ENCODE measurements at regions not wholly inside any gene's neighbourhood (a gene's known extent, or its start where the extent isn't known, plus 50 kb on each side); places are given as distances from the start of the nearest gene placed in this dataset.
"Not testable (repeated sequence)": the region's sequence is repeated elsewhere in the genome, so short reads cannot be mapped to it uniquely, and the experiment has no call there.

DNA sequence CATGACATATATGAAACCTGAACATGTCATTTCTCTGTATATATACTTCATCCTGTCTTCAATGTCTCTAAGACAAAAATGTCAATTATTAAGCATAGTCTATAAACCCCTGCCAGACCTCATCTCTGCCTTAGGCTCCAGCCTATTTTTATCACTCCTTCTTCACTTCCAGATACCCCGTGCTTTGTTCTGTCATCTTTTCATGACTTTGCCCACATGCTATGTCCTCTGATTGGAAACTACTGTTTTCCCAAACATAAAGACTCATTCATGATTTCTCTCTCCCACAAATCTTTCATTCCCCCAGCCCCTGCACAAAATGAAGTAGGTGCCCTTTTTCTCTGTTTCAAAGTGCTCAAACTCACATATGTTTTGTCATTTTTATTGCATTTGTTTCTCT is 1503.9 kb downstream of the DPP10 start:
- Mint-ChIP-seq H3K4me1 (no peaks in the 10 kb centered on the region), H3K36me3 (no peaks in the 10 kb centered on the region), H3K27me3 (no peaks in the 10 kb centered on the region), H3K27ac (no peak overlapping the region), H3K9me3 (peaks cover 11 to 23% (median 19%) of the 10 kb centered on the region in 3 donors), H3K4me3 (no peak overlapping the region)
- no peaks in the 10 kb centered on the region for H3K36me3 ChIP-seq (ENCODE audit: control insufficient read depth in 2 of 2, extremely low read depth in 1 of 2, insufficient read depth in 1 of 2, low read length in 1 of 2)
- H3K27me3 ChIP-seq (replicated peaks in 1 of 2; ENCODE audit: control insufficient read depth in 2 of 2, extremely low read depth in 1 of 2, insufficient read depth in 2 of 2, low read length in 1 of 2), result no peaks in the 10 kb centered on the region
- no peaks in the 10 kb centered on the region for H3K4me1 ChIP-seq (ENCODE audit: control insufficient read depth in 1 of 2, extremely low read depth in 1 of 2, insufficient read depth in 2 of 2, low read length in 2 of 2)
- H3K9me3 ChIP-seq, result no peaks in the 10 kb centered on the region
- no peak overlapping the region for H3K4me3 ChIP-seq (ENCODE audit: control insufficient read depth in 1 of 2, extremely low read depth in 1 of 2, low read length in 1 of 2)
- WGBS (ENCODE audit: insufficient coverage), result 88% methylated on average over 1 of the region's 1 CpG
- H3K27ac ChIP-seq (ENCODE audit: low read length), result no peak overlapping the region
- DNase-seq, result no peak
- POLR2A ChIA-PET, result no interaction called here
- CTCF ChIA-PET, result no interaction called here
- ATAC-seq (replicated peaks in 1 of 4), result no peak

DNA sequence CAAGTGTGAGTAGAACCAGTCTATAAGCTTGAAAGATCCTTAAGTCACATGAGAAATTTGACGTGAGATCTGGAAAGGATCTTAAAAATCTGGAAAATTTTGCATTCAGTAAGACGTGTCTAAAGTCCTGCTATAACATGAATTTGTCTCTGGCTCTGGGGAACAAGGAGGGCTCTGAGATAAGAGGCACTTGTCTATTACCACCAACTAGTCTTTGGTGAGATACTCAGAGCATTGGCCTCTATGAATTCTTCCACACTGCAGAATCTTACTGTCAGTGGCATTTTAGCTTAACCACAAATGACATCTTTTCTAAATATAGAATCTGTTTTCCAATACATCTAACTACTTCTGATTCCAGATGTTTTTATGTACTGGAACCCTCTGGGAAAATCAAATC is 1504.5 kb downstream of the DPP10 start:
- Histone ChIP-seq H3K9me3 (no peaks in the 10 kb centered on the region), H3K36me3 (ENCODE audit: control insufficient read depth in 2 of 2, extremely low read depth in 1 of 2, insufficient read depth in 1 of 2, low read length in 1 of 2) (no peaks in the 10 kb centered on the region), H3K4me1 (ENCODE audit: control insufficient read depth in 1 of 2, extremely low read depth in 1 of 2, insufficient read depth in 2 of 2, low read length in 2 of 2) (no peaks in the 10 kb centered on the region), H3K4me3 (ENCODE audit: control insufficient read depth in 1 of 2, extremely low read depth in 1 of 2, low read length in 1 of 2) (no peak overlapping the region), H3K27ac (ENCODE audit: low read length) (no peak overlapping the region), H3K27me3 (replicated peaks in 1 of 2; ENCODE audit: control insufficient read depth in 2 of 2, extremely low read depth in 1 of 2, insufficient read depth in 2 of 2, low read length in 1 of 2) (no peaks in the 10 kb centered on the region)
- peaks cover 10 to 21% (median 18%) of the 10 kb centered on the region in 3 donors for H3K9me3 Mint-ChIP-seq
- no peak overlapping the region for H3K4me3 Mint-ChIP-seq
- 88% methylated on average over 1 of the region's 2 CpGs for WGBS (ENCODE audit: insufficient coverage)
- ChIA-PET POLR2A (no interaction called here), CTCF (no interaction called here)
- H3K27me3 Mint-ChIP-seq, result no peaks in the 10 kb centered on the region
- ATAC-seq (replicated peaks in 1 of 4) (no peak), DNase-seq (no peak)
- H3K27ac Mint-ChIP-seq, result no peak overlapping the region
- H3K4me1 Mint-ChIP-seq, result no peaks in the 10 kb centered on the region
- no peaks in the 10 kb centered on the region for H3K36me3 Mint-ChIP-seq

DNA sequence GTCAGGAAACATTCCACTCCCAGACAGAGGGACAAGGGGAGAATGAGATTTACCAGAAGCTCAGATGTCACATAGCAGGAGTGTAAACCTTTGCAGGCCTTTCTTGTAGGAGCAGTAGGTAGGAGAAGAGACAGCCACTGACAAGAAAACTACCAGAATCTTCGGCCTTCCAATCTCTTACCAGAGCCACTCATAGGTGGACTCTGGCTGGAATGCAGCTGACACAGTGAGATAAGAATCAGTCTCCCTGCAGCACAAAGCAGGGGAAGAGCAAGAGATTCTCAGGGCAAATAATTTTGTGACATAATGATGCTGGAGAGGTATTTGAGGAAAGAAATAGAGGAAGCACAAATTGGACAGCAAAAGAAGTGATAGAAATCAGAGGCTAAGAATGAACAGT is 1534.5 kb downstream of the DPP10 start:
- Histone ChIP-seq H3K27me3 (replicated peaks in 1 of 2; ENCODE audit: control insufficient read depth in 2 of 2, extremely low read depth in 1 of 2, insufficient read depth in 2 of 2, low read length in 1 of 2) (no peaks in the 10 kb centered on the region), H3K36me3 (ENCODE audit: control insufficient read depth in 2 of 2, extremely low read depth in 1 of 2, insufficient read depth in 1 of 2, low read length in 1 of 2) (no peaks in the 10 kb centered on the region), H3K9me3 (peaks cover 3% of the 10 kb centered on the region), H3K27ac (ENCODE audit: low read length) (no peak overlapping the region), H3K4me3 (ENCODE audit: control insufficient read depth in 1 of 2, extremely low read depth in 1 of 2, low read length in 1 of 2) (no peak overlapping the region), H3K4me1 (ENCODE audit: control insufficient read depth in 1 of 2, extremely low read depth in 1 of 2, insufficient read depth in 2 of 2, low read length in 2 of 2) (no peaks in the 10 kb centered on the region)
- DNase-seq (no peak), ATAC-seq (replicated peaks in 1 of 4) (no peak)
- Mint-ChIP-seq H3K27ac (no peak overlapping the region), H3K4me1 (no peaks in the 10 kb centered on the region), H3K9me3 (peaks cover 15 to 46% (median 41%) of the 10 kb centered on the region in 3 donors), H3K36me3 (no peaks in the 10 kb centered on the region), H3K27me3 (no peaks in the 10 kb centered on the region), H3K4me3 (no peak overlapping the region)
- POLR2A ChIA-PET, result no interaction called here
- CTCF ChIA-PET, result interaction anchor here in 1 of 2 donors (0.7 kb wide), 1 partner anchor 55 kb away, joined by 3 read pairs; no protein-coding TSS in a partner anchor
- WGBS (ENCODE audit: insufficient coverage), result no CpG with 5 or more reads among the region's 1 CpG

DNA sequence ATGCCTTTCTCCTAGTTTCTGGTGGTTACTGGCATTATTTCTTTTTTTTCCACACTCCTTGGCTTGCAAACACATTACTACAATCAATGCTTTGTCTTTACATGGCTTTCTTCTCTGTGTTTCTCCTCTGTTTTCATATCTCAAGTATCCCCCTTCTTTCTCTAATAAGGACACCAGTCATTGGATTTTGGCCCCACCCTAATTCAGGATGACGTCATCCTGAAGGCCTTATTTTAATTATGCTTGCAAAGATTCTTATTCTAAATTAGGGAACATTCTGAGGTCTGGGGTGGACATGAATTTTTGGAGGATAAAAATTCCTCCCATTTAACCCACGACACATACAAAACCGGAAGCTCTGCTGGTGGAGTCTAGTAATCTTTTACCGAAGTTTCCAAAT is 1556.6 kb downstream of the DPP10 start:
- no peaks in the 10 kb centered on the region for H3K4me1 ChIP-seq (ENCODE audit: control insufficient read depth in 1 of 2, extremely low read depth in 1 of 2, insufficient read depth in 2 of 2, low read length in 2 of 2)
- H3K36me3 ChIP-seq (ENCODE audit: control insufficient read depth in 2 of 2, extremely low read depth in 1 of 2, insufficient read depth in 1 of 2, low read length in 1 of 2), result no peaks in the 10 kb centered on the region
- Mint-ChIP-seq H3K4me3 (no peak overlapping the region), H3K36me3 (no peaks in the 10 kb centered on the region), H3K27me3 (no peaks in the 10 kb centered on the region), H3K9me3 (peaks cover 22 to 41% (median 26%) of the 10 kb centered on the region in 3 donors), H3K27ac (no peak overlapping the region), H3K4me1 (no peaks in the 10 kb centered on the region)
- WGBS (ENCODE audit: insufficient coverage), result no CpG with 5 or more reads among the region's 4 CpGs
- ChIA-PET CTCF (no interaction called here), POLR2A (no interaction called here)
- no peaks in the 10 kb centered on the region for H3K27me3 ChIP-seq (replicated peaks in 1 of 2; ENCODE audit: control insufficient read depth in 2 of 2, extremely low read depth in 1 of 2, insufficient read depth in 2 of 2, low read length in 1 of 2)
- no peak overlapping the region for H3K4me3 ChIP-seq (ENCODE audit: control insufficient read depth in 1 of 2, extremely low read depth in 1 of 2, low read length in 1 of 2)
- DNase-seq (no peak), ATAC-seq (replicated peaks in 1 of 4) (no peak)
- no peaks in the 10 kb centered on the region for H3K9me3 ChIP-seq
- H3K27ac ChIP-seq (ENCODE audit: low read length), result no peak overlapping the region

DNA sequence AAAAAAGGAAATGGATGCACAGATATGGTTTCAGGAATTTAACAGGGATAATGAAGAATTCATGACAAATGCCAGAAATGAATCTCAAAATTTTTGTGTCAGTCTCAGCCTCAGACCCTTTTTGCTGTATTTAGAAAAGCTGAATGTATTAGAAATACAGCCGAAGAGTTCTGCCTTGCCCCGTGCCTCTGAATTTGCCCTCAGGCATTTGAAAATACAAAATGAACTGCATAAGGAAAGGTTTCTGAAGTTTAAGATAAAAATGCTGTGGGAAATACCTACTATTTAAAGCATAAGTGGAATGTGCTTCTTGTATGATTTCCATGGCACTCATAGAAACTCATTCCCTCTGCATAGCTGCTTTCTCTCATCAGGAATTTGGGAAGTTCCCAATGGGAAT is 1580.6 kb downstream of the DPP10 start:
- Histone ChIP-seq H3K4me3 (ENCODE audit: control insufficient read depth in 1 of 2, extremely low read depth in 1 of 2, low read length in 1 of 2) (no peak overlapping the region), H3K27ac (ENCODE audit: low read length) (no peak overlapping the region), H3K27me3 (replicated peaks in 1 of 2; ENCODE audit: control insufficient read depth in 2 of 2, extremely low read depth in 1 of 2, insufficient read depth in 2 of 2, low read length in 1 of 2) (no peaks in the 10 kb centered on the region), H3K9me3 (peaks cover 3% of the 10 kb centered on the region), H3K4me1 (ENCODE audit: control insufficient read depth in 1 of 2, extremely low read depth in 1 of 2, insufficient read depth in 2 of 2, low read length in 2 of 2) (no peaks in the 10 kb centered on the region), H3K36me3 (ENCODE audit: control insufficient read depth in 2 of 2, extremely low read depth in 1 of 2, insufficient read depth in 1 of 2, low read length in 1 of 2) (no peaks in the 10 kb centered on the region)
- H3K4me3 Mint-ChIP-seq, result no peak overlapping the region
- CTCF ChIA-PET, result interaction anchor here in 1 of 2 donors (0.6 kb wide), 1 partner anchor 208 kb away, joined by 4 read pairs; no protein-coding TSS in a partner anchor
- H3K27me3 Mint-ChIP-seq, result no peaks in the 10 kb centered on the region
- no peaks in the 10 kb centered on the region for H3K4me1 Mint-ChIP-seq
- no peaks in the 10 kb centered on the region for H3K36me3 Mint-ChIP-seq
- H3K9me3 Mint-ChIP-seq, result peaks cover 10 to 16% (median 14%) of the 10 kb centered on the region in 3 donors
- 100% methylated on average over 1 of the region's 2 CpGs for WGBS (ENCODE audit: insufficient coverage)
- ATAC-seq (replicated peaks in 1 of 4), result no peak
- POLR2A ChIA-PET, result no interaction called here
- no peak overlapping the region for H3K27ac Mint-ChIP-seq
- no peak for DNase-seq

DNA sequence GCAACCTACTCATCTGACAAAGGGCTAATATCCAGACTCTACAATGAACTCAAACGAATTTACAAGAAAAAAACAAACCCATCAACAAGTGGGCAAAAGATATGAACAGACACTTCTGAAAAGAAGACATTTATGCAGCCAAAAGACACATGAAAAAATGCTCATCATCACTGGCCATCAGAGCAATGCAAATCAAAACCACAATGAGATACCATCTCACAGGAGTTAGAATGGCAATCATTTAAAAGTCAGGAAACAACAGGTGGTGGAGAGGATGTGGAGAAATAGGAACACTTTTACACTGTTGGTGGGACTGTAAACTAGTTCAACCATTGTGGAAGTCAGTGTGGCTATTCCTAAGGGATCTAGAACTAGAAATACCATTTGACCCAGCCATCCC is 1596.3 kb downstream of the DPP10 start:
- POLR2A ChIA-PET; H3K4me3 Mint-ChIP-seq; ATAC-seq (replicated peaks in 1 of 4); H3K36me3 ChIP-seq (ENCODE audit: control insufficient read depth in 2 of 2, extremely low read depth in 1 of 2, insufficient read depth in 1 of 2, low read length in 1 of 2); H3K36me3 Mint-ChIP-seq; H3K27ac Mint-ChIP-seq; H3K9me3 ChIP-seq; H3K27me3 ChIP-seq (replicated peaks in 1 of 2; ENCODE audit: control insufficient read depth in 2 of 2, extremely low read depth in 1 of 2, insufficient read depth in 2 of 2, low read length in 1 of 2); H3K4me1 ChIP-seq (ENCODE audit: control insufficient read depth in 1 of 2, extremely low read depth in 1 of 2, insufficient read depth in 2 of 2, low read length in 2 of 2); H3K4me1 Mint-ChIP-seq; H3K27ac ChIP-seq (ENCODE audit: low read length); H3K27me3 Mint-ChIP-seq; H3K4me3 ChIP-seq (ENCODE audit: control insufficient read depth in 1 of 2, extremely low read depth in 1 of 2, low read length in 1 of 2); DNase-seq; CTCF ChIA-PET: not testable (repeated sequence)
- peaks cover 9 to 25% (median 18%) of the 10 kb centered on the region in 3 donors for H3K9me3 Mint-ChIP-seq
- WGBS (ENCODE audit: insufficient coverage), result no CpG with 5 or more reads among the region's 1 CpG

DNA sequence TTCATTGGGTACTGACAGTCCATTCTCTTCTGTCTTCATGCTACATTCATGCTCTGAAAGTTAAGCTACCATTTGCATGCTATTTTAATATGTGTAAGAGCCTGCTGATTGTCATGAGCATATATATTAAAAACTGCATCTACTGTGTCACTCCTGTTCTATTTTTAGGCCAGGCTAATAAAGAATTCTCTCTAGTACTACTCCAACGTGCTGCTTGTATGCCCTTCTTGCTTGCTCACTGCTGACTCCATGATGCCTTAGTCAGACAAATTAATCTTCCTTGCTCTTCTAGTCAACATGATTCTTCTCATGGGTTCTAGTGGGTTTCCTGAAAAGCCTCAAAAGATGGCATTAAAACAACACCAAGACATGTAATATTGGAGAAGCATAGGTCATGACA is 1600.1 kb downstream of the DPP10 start:
- H3K9me3 ChIP-seq, result peaks cover 2% of the 10 kb centered on the region
- H3K27ac ChIP-seq (ENCODE audit: low read length), result no peak overlapping the region
- peaks cover 11 to 32% (median 28%) of the 10 kb centered on the region in 3 donors for H3K9me3 Mint-ChIP-seq
- ATAC-seq (replicated peaks in 1 of 4) (no peak), DNase-seq (no peak)
- POLR2A ChIA-PET, result interaction anchor here in 1 of 2 donors (0.5 kb wide), 1 partner anchor 14 kb away, joined by 3 read pairs; no protein-coding TSS in a partner anchor
- H3K27ac Mint-ChIP-seq, result no peak overlapping the region
- no peaks in the 10 kb centered on the region for H3K27me3 Mint-ChIP-seq
- H3K27me3 ChIP-seq (replicated peaks in 1 of 2; ENCODE audit: control insufficient read depth in 2 of 2, extremely low read depth in 1 of 2, insufficient read depth in 2 of 2, low read length in 1 of 2), result no peaks in the 10 kb centered on the region
- H3K4me3 ChIP-seq (ENCODE audit: control insufficient read depth in 1 of 2, extremely low read depth in 1 of 2, low read length in 1 of 2), result no peak overlapping the region
- H3K36me3 Mint-ChIP-seq, result no peaks in the 10 kb centered on the region
- H3K4me1 ChIP-seq (ENCODE audit: control insufficient read depth in 1 of 2, extremely low read depth in 1 of 2, insufficient read depth in 2 of 2, low read length in 2 of 2), result no peaks in the 10 kb centered on the region
- 80% methylated on average over 1 of the region's 1 CpG for WGBS (ENCODE audit: insufficient coverage)
- no peak overlapping the region for H3K4me3 Mint-ChIP-seq
- CTCF ChIA-PET, result no interaction called here
- H3K4me1 Mint-ChIP-seq, result no peaks in the 10 kb centered on the region
- H3K36me3 ChIP-seq (ENCODE audit: control insufficient read depth in 2 of 2, extremely low read depth in 1 of 2, insufficient read depth in 1 of 2, low read length in 1 of 2), result no peaks in the 10 kb centered on the region
